Lower lobe of right lung (tissue), 2 donors: ENCODE measurements at regions not wholly inside any gene's neighbourhood (a gene's known extent, or its start where the extent isn't known, plus 50 kb on each side); places are given as distances from the start of the nearest gene placed in this dataset.

Experiments
- ATAC-seq, 2 donors: fragments of 200-7000 bp; cut with Tn5 transposase; one replicate each; pipeline ENCODE4 v1.9.1; 2020 to 2022; ENCODE audit warnings: mild to moderate bottlenecking in 2 of 2, moderate library complexity in 2 of 2
- DNase-seq: peaks from one replicate; pipeline ENCODE4 v3.0.0-alpha.2; 2020
- H3K27ac ChIP-seq: fragments of 200-600 bp; one replicate; pipeline ENCODE4 v1.8.0; 2022
- H3K27me3 ChIP-seq: fragments of 200-600 bp; one replicate; pipeline ENCODE4 v1.8.0; 2022; ENCODE audit warnings: low read depth
- H3K36me3 ChIP-seq: fragments of 200-600 bp; one replicate; pipeline ENCODE4 v1.8.0; 2022; ENCODE audit warnings: mild to moderate bottlenecking
- H3K4me1 ChIP-seq: fragments of 200-600 bp; one replicate; pipeline ENCODE4 v1.8.0; 2022
- H3K4me3 ChIP-seq: fragments of 200-600 bp; one replicate; pipeline ENCODE4 v1.8.0; 2022; ENCODE audit warnings: mild to moderate bottlenecking
- H3K9me3 ChIP-seq: fragments of 200-600 bp; one replicate; pipeline ENCODE4 v1.8.0; 2022
- CTCF ChIP-seq: fragments of 200-600 bp; IDR thresholded peaks from one replicate; pipeline ENCODE4 v1.8.0; 2022; ENCODE audit warnings: antibody characterized with exemption, mild to moderate bottlenecking
- intact Hi-C: fragments of 100-400 bp; cut with DNase I; formaldehyde crosslinking; loops from one replicate; pipeline ENCODE4 v1.11.0; 2022
- donor health status: DM: no; HTN: yes; CAD: no; lungs with severe emphysema.

- H3K27ac ChIP-seq = no peak overlapping the region
- intact Hi-C loops = no loop called here
- TF ChIP-seq CTCF = no peak
- DNase-seq = no peak
- H3K36me3 ChIP-seq = no peaks in the 10 kb centered on the region
- H3K27me3 ChIP-seq = no peaks in the 10 kb centered on the region
- ATAC-seq = no peak
- H3K4me1 ChIP-seq = peaks cover 37% of the 10 kb centered on the region
- peaks cover 5% of the 10 kb centered on the region for H3K9me3 ChIP-seq
- H3K4me3 ChIP-seq = no peak overlapping the region
These were observed 140.1 kb upstream of the ABCA1 start for GRCh38 chr9:105067895-105068580.

- DNase-seq (no peak), ATAC-seq (no peak)
- H3K9me3 ChIP-seq = peaks cover 5% of the 10 kb centered on the region
- no peaks in the 10 kb centered on the region for H3K27me3 ChIP-seq
- H3K4me3 ChIP-seq = no peak overlapping the region
- H3K36me3 ChIP-seq = no peaks in the 10 kb centered on the region
- no peak for TF ChIP-seq CTCF
- peaks cover 26% of the 10 kb centered on the region for H3K4me1 ChIP-seq
- intact Hi-C loops = no loop called here
- H3K27ac ChIP-seq = no peak overlapping the region
These were observed 141.3 kb upstream of the ABCA1 start for GRCh38 chr9:105069285-105069684.

GRCh38 chr9:105069696-105070095 is 141.7 kb upstream of the ABCA1 start:
- Histone ChIP-seq H3K27me3 (no peaks in the 10 kb centered on the region), H3K36me3 (no peaks in the 10 kb centered on the region), H3K27ac (no peak overlapping the region), H3K9me3 (peaks cover 5% of the 10 kb centered on the region), H3K4me3 (no peak overlapping the region), H3K4me1 (peaks cover 21% of the 10 kb centered on the region)
- no peak for ATAC-seq
- no peak for TF ChIP-seq CTCF
- no peak for DNase-seq
- intact Hi-C loops = no loop called here

- Histone ChIP-seq H3K27me3 (no peaks in the 10 kb centered on the region), H3K4me3 (no peak overlapping the region), H3K4me1 (peaks cover 17% of the 10 kb centered on the region), H3K27ac (no peak overlapping the region), H3K36me3 (no peaks in the 10 kb centered on the region), H3K9me3 (peaks cover 5% of the 10 kb centered on the region)
- no peak for TF ChIP-seq CTCF
- DNase-seq (no peak), ATAC-seq (no peak)
- intact Hi-C loops = no loop called here
These were observed 142.2 kb upstream of the ABCA1 start for GRCh38 chr9:105070176-105070575.

- Histone ChIP-seq H3K9me3 (peaks cover 5% of the 10 kb centered on the region), H3K36me3 (no peaks in the 10 kb centered on the region), H3K27ac (no peak overlapping the region), H3K27me3 (no peaks in the 10 kb centered on the region), H3K4me3 (no peak overlapping the region), H3K4me1 (no peaks in the 10 kb centered on the region)
- ATAC-seq = no peak
- no peak for DNase-seq
- intact Hi-C loops = no loop called here
- TF ChIP-seq CTCF = no peak
These were observed 144.5 kb upstream of the ABCA1 start for GRCh38 chr9:105072476-105072875.
